ACC112 (cell line): ENCODE measurements at regions not wholly inside any gene's neighbourhood (a gene's known extent, or its start where the extent isn't known, plus 50 kb on each side); places are given as distances from the start of the nearest gene placed in this dataset.

ENCODE experiments used
- H2AFZ ChIP-seq: fragments of 200-600 bp; sonication (generic); one replicate; pipeline ENCODE4 v1.6.0; 2017; ENCODE audit warnings: antibody characterized with exemption, low read length; ENCODE audit not compliant: unreplicated experiment
- H3K27ac ChIP-seq: fragments of 200-600 bp; sonication (generic); 2 replicates; pipeline ENCODE4 v1.5.1; 2014; ENCODE audit warnings: low read depth, mild to moderate bottlenecking, antibody characterized with exemption, low read length, moderate library complexity
- H3K27me3 ChIP-seq: fragments of 200-600 bp; sonication (generic); 2 replicates; pipeline ENCODE4 v1.6.1; 2014; ENCODE audit warnings: mild to moderate bottlenecking, antibody characterized with exemption, low read length, moderate library complexity, mixed read lengths; ENCODE audit not compliant: insufficient read depth
- H3K36me3 ChIP-seq: fragments of 200-600 bp; sonication (generic); 2 replicates; pipeline ENCODE4 v1.6.1; 2016; ENCODE audit warnings: mild to moderate bottlenecking, antibody characterized with exemption, low read length, moderate library complexity, mixed read lengths; ENCODE audit not compliant: insufficient read depth
- H3K4me1 ChIP-seq: fragments of 200-600 bp; sonication (generic); one replicate; pipeline ENCODE4 v1.6.1; 2016; ENCODE audit warnings: low read length, mixed read lengths; ENCODE audit not compliant: insufficient read depth, unreplicated experiment, control insufficient read depth
- H3K4me3 ChIP-seq: fragments of 200-600 bp; sonication (generic); 2 replicates; pipeline ENCODE4 v1.5.1; 2014; ENCODE audit warnings: mild to moderate bottlenecking, low read depth, low read length
- H3K79me2 ChIP-seq: fragments of 200-600 bp; sonication (generic); one replicate; pipeline ENCODE4 v1.6.0; 2016; ENCODE audit warnings: low read length; ENCODE audit not compliant: control insufficient read depth, unreplicated experiment, insufficient read depth

GRCh38 chrX:84611843-84612636, 109.8 kb upstream of the HDX start:
- no peak overlapping the region for H2AFZ ChIP-seq
- no peaks in the 10 kb centered on the region for H3K36me3 ChIP-seq
- H3K4me3 ChIP-seq, result no peak overlapping the region
- no peak overlapping the region for H3K27ac ChIP-seq
- H3K79me2 ChIP-seq, result no peaks in the 10 kb centered on the region
- H3K27me3 ChIP-seq, result no peaks in the 10 kb centered on the region
- H3K4me1 ChIP-seq, result no peaks in the 10 kb centered on the region

DNA sequence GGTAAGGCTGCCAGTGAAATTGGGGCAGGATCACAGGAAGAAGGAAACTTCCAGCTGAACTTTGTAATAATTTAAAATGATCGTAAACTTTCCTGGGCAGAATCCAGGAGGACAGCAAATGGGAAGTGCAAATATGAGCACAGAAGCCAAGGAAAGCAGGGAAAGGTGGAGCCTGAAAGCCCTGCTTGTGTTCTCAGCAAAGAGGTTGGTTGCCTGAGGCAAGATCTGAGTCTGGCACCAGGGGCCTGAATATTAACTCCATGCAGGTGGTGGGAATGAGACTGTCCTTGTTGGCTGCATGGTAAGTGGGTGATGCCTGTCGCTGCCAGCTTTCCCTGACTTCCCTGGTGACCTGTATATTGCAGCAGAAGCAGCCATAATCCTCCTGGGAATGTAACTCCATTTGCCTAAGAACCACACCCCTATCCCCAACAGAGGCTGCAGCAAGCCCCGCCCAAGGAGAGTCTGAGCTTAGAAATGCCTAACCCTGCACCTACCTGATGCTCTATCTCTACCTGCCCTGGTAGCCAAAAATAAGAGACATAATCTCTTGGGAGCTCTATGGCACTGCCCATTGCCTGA, 132.0 kb upstream of the HDX start:
- Histone ChIP-seq H3K79me2 (no peaks in the 10 kb centered on the region), H2AFZ (no peak overlapping the region), H3K4me3 (no peak overlapping the region), H3K36me3 (no peaks in the 10 kb centered on the region), H3K27me3 (no peaks in the 10 kb centered on the region), H3K27ac (no peak overlapping the region), H3K4me1 (no peaks in the 10 kb centered on the region)

DNA sequence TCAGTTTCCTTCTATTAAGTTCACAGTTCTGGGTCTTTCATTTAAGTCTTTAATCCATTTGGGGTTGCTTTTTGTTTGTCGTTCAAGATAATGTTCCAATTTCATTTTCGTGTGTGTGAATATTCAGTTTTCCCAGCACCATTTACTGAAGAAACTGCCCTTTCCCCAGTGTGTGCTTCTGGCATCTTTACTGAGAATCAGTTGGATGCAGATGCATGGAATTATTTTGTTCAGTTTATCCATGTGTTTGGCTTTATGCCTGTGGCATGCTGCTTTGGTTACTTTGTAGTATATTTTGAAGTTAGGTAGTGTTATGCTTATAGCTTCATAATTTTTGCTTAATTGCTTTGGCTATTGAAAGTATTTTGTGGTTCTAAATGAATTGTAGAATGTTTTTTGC, 163.8 kb upstream of the HDX start:
- Histone ChIP-seq H3K36me3 (no peaks in the 10 kb centered on the region), H3K4me1 (no peaks in the 10 kb centered on the region), H3K27ac (no peak overlapping the region), H3K27me3 (no peaks in the 10 kb centered on the region), H3K79me2 (no peaks in the 10 kb centered on the region), H2AFZ (no peak overlapping the region), H3K4me3 (no peak overlapping the region)

GRCh38 chrX:84690228-84690627, 188.0 kb upstream of the HDX start:
- Histone ChIP-seq H2AFZ (no peak overlapping the region), H3K27ac (no peak overlapping the region), H3K79me2 (no peaks in the 10 kb centered on the region), H3K36me3 (no peaks in the 10 kb centered on the region), H3K4me1 (no peaks in the 10 kb centered on the region), H3K27me3 (no peaks in the 10 kb centered on the region), H3K4me3 (no peak overlapping the region)

GRCh38 chrX:84709987-84710386, 207.7 kb upstream of the HDX start:
- no peak overlapping the region for H3K4me3 ChIP-seq
- no peaks in the 10 kb centered on the region for H3K4me1 ChIP-seq
- no peaks in the 10 kb centered on the region for H3K79me2 ChIP-seq
- no peak overlapping the region for H2AFZ ChIP-seq
- H3K36me3 ChIP-seq, result no peaks in the 10 kb centered on the region
- H3K27me3 ChIP-seq, result no peaks in the 10 kb centered on the region
- no peak overlapping the region for H3K27ac ChIP-seq

DNA sequence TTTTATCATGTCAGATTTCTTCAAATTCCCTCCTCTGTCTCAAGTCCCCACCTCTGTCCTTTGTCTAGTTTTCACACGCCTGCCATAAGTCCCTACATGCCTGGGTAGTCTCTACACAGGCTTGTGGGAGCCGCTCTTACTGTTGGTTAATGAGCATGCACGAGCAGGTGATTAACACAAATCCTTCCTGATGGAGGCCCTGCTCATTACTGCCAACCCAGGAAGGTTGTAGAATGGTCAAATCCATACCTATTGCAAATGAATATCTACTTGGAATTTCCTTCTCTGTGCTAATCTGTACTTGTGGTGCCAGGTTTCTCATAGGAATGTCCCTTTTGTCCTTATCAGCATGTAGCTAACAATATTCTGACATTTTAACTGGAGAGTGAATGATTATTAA, 208.4 kb upstream of the HDX start:
- no peak overlapping the region for H2AFZ ChIP-seq
- no peak overlapping the region for H3K27ac ChIP-seq
- H3K4me1 ChIP-seq, result no peaks in the 10 kb centered on the region
- no peaks in the 10 kb centered on the region for H3K27me3 ChIP-seq
- H3K4me3 ChIP-seq, result no peak overlapping the region
- H3K36me3 ChIP-seq, result no peaks in the 10 kb centered on the region
- no peaks in the 10 kb centered on the region for H3K79me2 ChIP-seq

GRCh38 chrX:84712621-84713020, 210.4 kb upstream of the HDX start:
- Histone ChIP-seq H3K27me3 (no peaks in the 10 kb centered on the region), H3K4me1 (no peaks in the 10 kb centered on the region), H3K79me2 (no peaks in the 10 kb centered on the region), H3K36me3 (no peaks in the 10 kb centered on the region), H3K4me3 (no peak overlapping the region), H2AFZ (no peak overlapping the region), H3K27ac (no peak overlapping the region)

DNA sequence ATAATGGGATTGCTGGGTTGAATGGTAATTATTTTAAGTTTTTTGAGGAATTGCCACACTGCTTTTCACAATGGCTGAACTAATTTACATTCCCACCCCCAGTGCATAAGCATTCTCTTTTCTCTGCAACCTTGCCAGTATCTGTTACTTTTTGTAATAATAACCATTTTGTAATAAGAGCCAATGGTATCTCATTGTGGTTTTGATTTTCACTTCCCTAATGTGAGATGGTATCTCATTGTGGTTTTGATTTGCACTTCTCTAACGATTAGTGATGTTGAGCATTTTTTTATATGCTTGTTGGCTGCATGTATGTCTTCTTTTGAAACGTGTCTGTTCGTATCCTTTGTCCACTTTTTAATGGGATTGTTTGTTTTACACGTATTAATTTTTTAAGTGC, 213.1 kb upstream of the HDX start:
- H3K79me2 ChIP-seq, result no peaks in the 10 kb centered on the region
- H2AFZ ChIP-seq, result no peak overlapping the region
- no peak overlapping the region for H3K4me3 ChIP-seq
- no peak overlapping the region for H3K27ac ChIP-seq
- no peaks in the 10 kb centered on the region for H3K27me3 ChIP-seq
- no peaks in the 10 kb centered on the region for H3K4me1 ChIP-seq
- no peaks in the 10 kb centered on the region for H3K36me3 ChIP-seq

DNA sequence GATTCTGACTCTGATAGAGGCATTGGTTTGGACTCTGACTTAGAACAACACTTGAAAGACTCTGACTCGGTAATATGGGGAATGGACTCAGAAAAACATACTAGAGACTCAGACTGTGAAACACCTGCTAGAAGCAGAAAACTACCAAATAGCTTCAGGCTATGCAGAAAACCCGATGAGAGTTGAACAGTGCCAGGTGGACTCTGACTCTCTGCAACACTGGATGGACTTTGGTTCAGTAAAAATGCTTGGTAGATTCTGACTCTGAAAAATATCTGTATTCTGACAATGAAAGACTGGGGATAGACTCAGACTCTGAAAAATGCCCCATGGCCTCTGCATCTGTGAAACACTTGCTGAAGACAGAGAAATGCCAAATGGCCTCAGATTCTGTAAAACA, 215.1 kb upstream of the HDX start:
- H3K79me2 ChIP-seq, result no peaks in the 10 kb centered on the region
- H3K4me3 ChIP-seq, result no peak overlapping the region
- H2AFZ ChIP-seq, result no peak overlapping the region
- H3K27me3 ChIP-seq, result no peaks in the 10 kb centered on the region
- no peaks in the 10 kb centered on the region for H3K4me1 ChIP-seq
- H3K27ac ChIP-seq, result no peak overlapping the region
- H3K36me3 ChIP-seq, result no peaks in the 10 kb centered on the region

DNA sequence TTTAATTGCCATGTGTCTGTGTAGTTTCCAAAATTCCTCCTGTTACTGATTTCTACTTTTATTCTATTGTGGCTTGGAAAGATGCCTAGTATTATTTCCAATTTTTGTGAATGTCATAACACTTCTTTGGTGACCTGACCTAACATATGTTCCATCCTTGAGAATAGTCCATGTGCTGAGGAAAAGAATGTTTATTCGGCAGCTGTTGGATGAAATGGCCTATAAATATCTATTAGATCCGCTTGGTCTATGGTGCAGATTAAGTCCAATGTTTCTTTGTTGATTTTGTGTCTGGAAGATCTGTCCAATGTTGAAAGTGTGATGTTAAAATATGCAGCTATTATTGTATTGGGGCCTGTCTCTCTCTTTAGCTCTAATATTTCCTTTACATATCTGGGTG, 219.2 kb upstream of the HDX start:
- Histone ChIP-seq H3K27me3 (no peaks in the 10 kb centered on the region), H3K27ac (no peak overlapping the region), H3K4me1 (no peaks in the 10 kb centered on the region), H3K4me3 (no peak overlapping the region), H3K79me2 (no peaks in the 10 kb centered on the region), H2AFZ (no peak overlapping the region), H3K36me3 (no peaks in the 10 kb centered on the region)

GRCh38 chrX:84724576-84724975, 222.3 kb upstream of the HDX start:
- H3K27me3 ChIP-seq, result no peaks in the 10 kb centered on the region
- H2AFZ ChIP-seq, result no peak overlapping the region
- no peaks in the 10 kb centered on the region for H3K79me2 ChIP-seq
- H3K36me3 ChIP-seq, result no peaks in the 10 kb centered on the region
- no peak overlapping the region for H3K27ac ChIP-seq
- no peaks in the 10 kb centered on the region for H3K4me1 ChIP-seq
- H3K4me3 ChIP-seq, result no peak overlapping the region
